Muscle of leg (tissue), 3 donors: ENCODE measurements at regions not wholly inside any gene's neighbourhood (a gene's known extent, or its start where the extent isn't known, plus 50 kb on each side); places are given as distances from the start of the nearest gene placed in this dataset.
A peak's percentile ranks its signal among the peaks of the same experiment; 100 is the strongest.
"Not testable (repeated sequence)": the region's sequence is repeated elsewhere in the genome, so short reads cannot be mapped to it uniquely, and the experiment has no call there.

ENCODE experiments used
- DNase-seq: peaks from one replicate; pipeline ENCODE4 v3.0.0; 2013
- H3K27ac ChIP-seq: one replicate; pipeline ENCODE4 v1.5.1; 2013; ENCODE audit warnings: mild to moderate bottlenecking, low read length, control low read depth
- H3K27me3 ChIP-seq: one replicate; pipeline ENCODE4 v1.6.1; 2013; ENCODE audit warnings: low read length; ENCODE audit not compliant: control insufficient read depth, insufficient read depth
- H3K36me3 ChIP-seq: one replicate; pipeline ENCODE4 v1.6.1; 2013; ENCODE audit warnings: low read length; ENCODE audit not compliant: control insufficient read depth, insufficient read depth
- H3K4me1 ChIP-seq: one replicate; pipeline ENCODE4 v1.6.1; 2013; ENCODE audit warnings: low read length; ENCODE audit not compliant: control insufficient read depth, insufficient read depth
- H3K4me3 ChIP-seq: one replicate; pipeline ENCODE4 v1.5.1; 2013; ENCODE audit warnings: low read length, control low read depth
- H3K9me3 ChIP-seq: replicated peaks from 2 replicates; pipeline ENCODE4 v1.6.1; 2013; ENCODE audit warnings: low read depth, low read length; ENCODE audit not compliant: control insufficient read depth
- WGBS: methylation state at CpG from one replicate; pipeline ENCODE4 v1.1.5; 2013; ENCODE audit warnings: missing lambda C conversion rate; ENCODE audit not compliant: insufficient coverage; 5-methylcytosine and 5-hydroxymethylcytosine counted together

GRCh38 chr1:195745189-195746010, 862.8 kb downstream of the KCNT2 start:
- H3K4me3 ChIP-seq, result no peak overlapping the region
- WGBS, result no CpG with 5 or more reads among the region's 1 CpG
- H3K27me3 ChIP-seq, result no peaks in the 10 kb centered on the region
- no peak overlapping the region for H3K27ac ChIP-seq
- no peaks in the 10 kb centered on the region for H3K36me3 ChIP-seq
- H3K4me1 ChIP-seq, result no peaks in the 10 kb centered on the region
- DNase-seq, result no peak
- H3K9me3 ChIP-seq, result no peaks in the 10 kb centered on the region

GRCh38 chr1:195744256-195744655, 864.0 kb downstream of the KCNT2 start:
- no peak overlapping the region for H3K27ac ChIP-seq
- H3K4me1 ChIP-seq, result no peaks in the 10 kb centered on the region
- no peaks in the 10 kb centered on the region for H3K9me3 ChIP-seq
- H3K36me3 ChIP-seq, result no peaks in the 10 kb centered on the region
- 77% methylated on average over 5 of the region's 6 CpGs for WGBS
- H3K27me3 ChIP-seq, result no peaks in the 10 kb centered on the region
- H3K4me3 ChIP-seq, result no peak overlapping the region
- DNase-seq, result no peak

GRCh38 chr1:195740862-195741261, 867.4 kb downstream of the KCNT2 start:
- no peak overlapping the region for H3K4me3 ChIP-seq
- no peaks in the 10 kb centered on the region for H3K9me3 ChIP-seq
- 67% methylated on average over 1 of the region's 1 CpG for WGBS
- no peaks in the 10 kb centered on the region for H3K4me1 ChIP-seq
- H3K27me3 ChIP-seq, result no peaks in the 10 kb centered on the region
- no peak overlapping the region for H3K27ac ChIP-seq
- DNase-seq, result no peak
- H3K36me3 ChIP-seq, result no peaks in the 10 kb centered on the region

DNA sequence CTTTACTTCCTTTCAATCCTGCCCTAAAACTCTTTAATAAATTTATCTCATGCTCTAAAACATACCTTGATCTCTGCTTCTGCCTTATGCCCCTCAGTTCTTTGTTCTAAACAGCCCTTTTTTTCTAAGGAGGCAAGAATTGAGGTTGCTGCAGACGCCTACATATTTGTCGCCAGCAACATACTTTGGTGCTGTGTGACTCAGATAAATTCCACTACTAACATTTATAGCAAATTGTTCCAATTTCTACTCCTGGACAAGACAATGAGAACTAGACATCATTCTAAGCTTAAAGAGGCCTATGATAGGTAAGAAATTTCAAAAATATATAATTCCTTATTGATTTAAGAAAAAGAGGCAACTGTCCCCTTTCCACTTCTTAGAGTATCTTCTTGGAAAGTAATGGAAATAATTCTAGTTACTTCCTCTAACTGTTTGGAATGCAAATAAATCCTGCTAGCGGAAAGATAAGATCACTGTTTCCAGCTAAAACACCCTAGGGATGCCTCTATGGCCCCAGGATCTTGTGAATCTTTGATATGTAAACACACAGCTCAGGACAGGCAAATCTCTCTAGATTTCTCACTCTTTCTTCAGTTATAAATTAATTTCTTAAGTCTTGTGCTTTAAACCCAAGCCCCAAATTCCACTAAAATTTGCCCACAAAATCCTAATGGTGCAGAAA, 869.1 kb downstream of the KCNT2 start:
- H3K27ac ChIP-seq, result no peak overlapping the region
- no peak overlapping the region for H3K4me3 ChIP-seq
- 27% methylated on average over 2 of the region's 3 CpGs for WGBS
- no peaks in the 10 kb centered on the region for H3K36me3 ChIP-seq
- peak; percentile 59 for DNase-seq
- no peaks in the 10 kb centered on the region for H3K9me3 ChIP-seq
- no peaks in the 10 kb centered on the region for H3K4me1 ChIP-seq
- no peaks in the 10 kb centered on the region for H3K27me3 ChIP-seq

GRCh38 chr1:195735140-195735539, 873.1 kb downstream of the KCNT2 start:
- H3K9me3 ChIP-seq, result no peaks in the 10 kb centered on the region
- no peak overlapping the region for H3K4me3 ChIP-seq
- no peaks in the 10 kb centered on the region for H3K36me3 ChIP-seq
- no peaks in the 10 kb centered on the region for H3K4me1 ChIP-seq
- DNase-seq, result no peak
- no peaks in the 10 kb centered on the region for H3K27me3 ChIP-seq
- H3K27ac ChIP-seq, result no peak overlapping the region

DNA sequence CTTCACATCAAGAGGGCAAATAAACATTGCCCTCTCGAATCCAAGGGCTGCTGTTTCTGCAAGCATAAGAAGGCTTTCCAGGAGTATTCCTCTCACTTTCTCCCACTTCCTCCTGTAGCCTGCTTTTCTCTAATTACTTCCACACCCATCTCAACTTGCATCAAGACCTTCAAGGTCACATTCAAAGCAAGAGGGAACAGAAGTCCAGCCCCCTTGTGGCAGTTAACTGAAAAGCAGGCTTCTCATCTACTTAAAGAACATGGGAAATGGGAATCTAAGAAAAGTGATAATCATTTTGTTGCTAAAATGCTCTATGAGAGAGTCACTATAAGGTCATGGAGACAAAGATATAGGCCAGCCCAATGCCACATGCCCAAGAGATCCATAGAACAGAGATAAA, 874.4 kb downstream of the KCNT2 start:
- Histone ChIP-seq H3K9me3 (no peaks in the 10 kb centered on the region), H3K4me1 (no peaks in the 10 kb centered on the region), H3K36me3 (no peaks in the 10 kb centered on the region), H3K27me3 (no peaks in the 10 kb centered on the region), H3K4me3 (no peak overlapping the region), H3K27ac (no peak overlapping the region)
- DNase-seq, result no peak
- 43% methylated on average over 1 of the region's 1 CpG for WGBS

- no peak overlapping the region for H3K27ac ChIP-seq
- H3K4me3 ChIP-seq, result no peak overlapping the region
- WGBS, result 93% methylated on average over 2 of the region's 4 CpGs
Measured at GRCh38 chr1:195733408-195733807, 874.8 kb downstream of the KCNT2 start.

GRCh38 chr1:195731385-195731784, 876.9 kb downstream of the KCNT2 start:
- no peaks in the 10 kb centered on the region for H3K4me1 ChIP-seq
- H3K36me3 ChIP-seq, result no peaks in the 10 kb centered on the region
- no peak for DNase-seq
- H3K9me3 ChIP-seq, result no peaks in the 10 kb centered on the region
- H3K4me3 ChIP-seq, result no peak overlapping the region
- H3K27me3 ChIP-seq, result no peaks in the 10 kb centered on the region
- no CpG with 5 or more reads among the region's 2 CpGs for WGBS
- no peak overlapping the region for H3K27ac ChIP-seq

More at GRCh38 chr1:195733408-195733807, 874.8 kb downstream of the KCNT2 start:
- H3K27me3 ChIP-seq, result no peaks in the 10 kb centered on the region
- no peak for DNase-seq
- H3K4me1 ChIP-seq, result no peaks in the 10 kb centered on the region
- no peaks in the 10 kb centered on the region for H3K36me3 ChIP-seq
- H3K9me3 ChIP-seq, result no peaks in the 10 kb centered on the region

GRCh38 chr1:195723796-195724194, 884.4 kb downstream of the KCNT2 start:
- no CpG with 5 or more reads among the region's 4 CpGs for WGBS
- H3K27ac ChIP-seq, result no peak overlapping the region
- no peak overlapping the region for H3K4me3 ChIP-seq
- no peaks in the 10 kb centered on the region for H3K27me3 ChIP-seq
- no peaks in the 10 kb centered on the region for H3K4me1 ChIP-seq
- no peaks in the 10 kb centered on the region for H3K9me3 ChIP-seq
- no peaks in the 10 kb centered on the region for H3K36me3 ChIP-seq
- DNase-seq, result no peak

DNA sequence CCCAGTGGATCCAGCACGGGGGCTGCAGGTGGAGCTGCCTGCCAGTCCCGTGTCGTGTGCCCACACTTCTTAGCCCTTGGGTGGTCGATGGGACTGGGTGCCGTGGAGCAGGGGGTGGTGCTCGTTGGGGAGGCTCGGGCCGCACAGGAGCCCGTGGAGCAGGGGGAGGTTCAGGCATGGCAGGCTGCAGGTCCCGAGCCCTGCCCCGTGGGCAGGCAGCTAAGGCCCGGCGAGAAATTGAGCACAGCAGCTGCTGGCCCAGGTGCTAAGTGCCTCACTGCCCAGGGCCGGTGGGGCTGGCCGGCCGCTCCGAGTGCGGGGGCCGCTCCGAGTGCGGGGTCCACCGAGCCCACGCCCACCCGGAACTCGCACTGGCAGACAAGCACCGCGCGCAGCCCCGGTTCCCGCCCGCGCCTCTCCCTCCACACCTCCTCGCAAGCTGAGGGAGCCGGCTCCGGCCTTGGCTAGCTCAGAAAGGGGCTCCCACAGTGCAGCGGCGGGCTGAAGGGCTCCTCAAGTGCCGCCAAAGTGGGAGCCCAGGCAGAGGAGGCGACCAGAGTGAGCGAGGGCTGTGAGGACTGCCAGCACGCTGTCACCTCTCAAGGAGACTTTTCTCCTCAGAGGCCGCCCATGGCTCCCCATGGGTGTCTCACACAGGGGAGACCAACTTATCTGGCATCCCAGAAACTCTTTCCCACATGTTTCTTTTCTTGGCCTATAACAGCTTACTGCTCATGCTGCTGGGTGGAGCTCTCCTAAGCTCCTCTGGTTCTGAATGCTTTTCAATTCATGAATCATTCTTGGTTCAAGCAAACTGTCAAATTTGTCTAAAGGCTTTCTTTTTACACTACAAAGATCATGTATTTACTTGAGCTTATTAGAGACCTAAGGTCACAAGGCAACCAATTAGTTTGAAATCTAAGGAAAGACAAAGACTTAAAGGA, 885.1 kb downstream of the KCNT2 start:
- 97% methylated on average over 39 of the region's 42 CpGs for WGBS
- not testable (repeated sequence) for H3K27me3 ChIP-seq, H3K9me3 ChIP-seq, H3K36me3 ChIP-seq, H3K4me1 ChIP-seq, H3K4me3 ChIP-seq, DNase-seq, H3K27ac ChIP-seq
